Coronary artery (tissue), 2 donors: ENCODE measurements at regions not wholly inside any gene's neighbourhood (a gene's known extent, or its start where the extent isn't known, plus 50 kb on each side); places are given as distances from the start of the nearest gene placed in this dataset.
"Not testable (repeated sequence)": the region's sequence is repeated elsewhere in the genome, so short reads cannot be mapped to it uniquely, and the experiment has no call there.

Experiments used
- DNase-seq: peaks from one replicate; pipeline ENCODE4 v3.0.0-alpha.2; 2017; ENCODE audit warnings: low spot score
- H3K27ac ChIP-seq, 2 donors: fragments of 200-600 bp; sonication (generic); one replicate each; pipeline ENCODE4 v1.5.1; 2016 to 2019
- H3K4me3 ChIP-seq: fragments of 200-600 bp; sonication (generic); 2 replicates; pipeline ENCODE4 v1.5.1; 2016; ENCODE audit warnings: mild to moderate bottlenecking, moderate library complexity
- CTCF ChIP-seq: fragments of 200-600 bp; sonication (generic); IDR thresholded peaks from one replicate; pipeline ENCODE4 v1.5.1; 2019; ENCODE audit warnings: antibody characterized with exemption

GRCh38 chr20:7798176-7798575 lies 142.1 kb downstream of the HAO1 start:
- no peak for TF ChIP-seq CTCF
- Histone ChIP-seq H3K4me3 (no peak overlapping the region), H3K27ac (no peak overlapping the region)
- DNase-seq = no peak

DNA sequence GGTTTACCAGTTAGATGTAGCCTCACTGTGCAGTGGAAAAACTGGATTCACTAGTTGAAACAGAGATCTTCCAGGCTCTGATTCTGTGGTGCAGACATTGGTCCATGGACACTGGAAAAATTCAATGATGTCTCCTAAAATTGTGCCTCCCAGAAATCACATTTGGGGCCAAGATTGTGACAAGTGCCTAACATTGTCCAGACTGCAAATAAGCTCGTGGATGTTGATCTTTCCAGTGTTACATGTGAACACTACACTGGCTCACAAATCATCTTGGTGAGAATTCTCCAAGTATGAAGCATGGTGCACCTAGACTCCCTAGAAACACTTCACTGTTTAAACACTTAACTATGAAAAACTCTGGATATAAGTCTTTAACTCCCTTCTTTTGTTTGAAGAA lies 140.4 kb downstream of the HAO1 start:
- TF ChIP-seq CTCF = no peak
- no peak for DNase-seq
- H3K4me3 ChIP-seq = no peak overlapping the region
- H3K27ac ChIP-seq = no peak overlapping the region

DNA sequence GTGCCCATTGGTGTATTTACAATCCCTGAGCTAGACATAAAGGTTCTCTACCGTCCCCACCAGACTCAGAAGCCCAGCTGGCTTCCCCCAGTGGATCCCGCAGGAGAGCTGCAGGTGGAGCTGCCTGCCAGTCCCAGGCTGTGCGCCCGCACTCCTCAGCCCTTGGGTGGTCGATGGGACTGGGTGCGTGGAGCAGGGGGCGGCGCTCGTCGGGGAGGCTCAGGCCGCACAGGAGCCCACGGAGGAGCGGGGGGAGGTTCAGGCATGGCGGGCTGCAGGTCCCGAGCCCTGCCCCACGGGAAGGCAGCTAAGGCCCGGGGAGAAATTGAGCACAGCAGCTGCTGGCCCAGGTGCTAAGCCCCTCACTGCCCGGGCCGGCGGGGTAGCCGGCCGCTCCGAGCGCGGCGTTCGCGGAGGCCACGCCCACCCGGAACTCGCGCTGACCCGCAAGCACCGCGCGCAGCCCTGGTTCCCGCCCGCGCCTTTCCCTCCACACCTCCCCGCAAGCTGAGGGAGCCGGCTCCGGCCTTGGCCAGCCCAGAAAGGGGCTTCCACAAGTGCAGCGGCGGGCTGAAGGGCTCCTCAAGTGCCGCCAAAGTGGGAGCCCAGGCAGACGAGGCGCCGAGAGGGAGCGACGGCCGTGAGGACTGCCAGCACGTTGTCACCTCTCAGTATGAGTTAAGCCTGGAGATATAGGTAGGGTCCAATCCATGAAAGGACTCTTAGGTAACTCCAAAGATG lies 136.7 kb downstream of the HAO1 start:
- H3K27ac ChIP-seq, H3K4me3 ChIP-seq, DNase-seq: not testable (repeated sequence)

- TF ChIP-seq CTCF = no peak
- Histone ChIP-seq H3K27ac (no peak overlapping the region), H3K4me3 (no peak overlapping the region)
- no peak for DNase-seq
These were observed 133.4 kb downstream of the HAO1 start for GRCh38 chr20:7806831-7807230.

GRCh38 chr20:7817286-7817685 lies 123.0 kb downstream of the HAO1 start:
- no peak for DNase-seq
- no peak overlapping the region for H3K4me3 ChIP-seq
- no peak for TF ChIP-seq CTCF
- no peak overlapping the region for H3K27ac ChIP-seq

DNA sequence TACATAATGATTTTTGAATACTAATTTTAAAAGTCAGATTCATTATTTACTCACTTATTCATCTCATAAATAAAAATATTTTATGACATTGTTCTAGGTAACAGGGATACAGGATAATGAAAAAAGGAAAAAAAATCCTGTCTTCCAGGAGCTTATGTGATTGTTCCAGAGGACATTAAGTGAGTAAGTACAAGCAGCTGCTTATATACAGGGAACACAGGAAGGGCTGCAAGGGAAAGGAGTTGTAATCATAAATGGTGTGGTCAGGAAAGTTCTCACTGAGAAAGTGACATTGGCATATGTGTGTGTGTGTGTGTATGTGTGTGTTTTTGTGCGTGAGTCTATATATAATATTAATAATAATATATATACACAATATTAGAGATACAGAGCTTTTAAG lies 121.8 kb downstream of the HAO1 start:
- no peak for TF ChIP-seq CTCF
- DNase-seq = no peak
- H3K27ac ChIP-seq = no peak overlapping the region
- no peak overlapping the region for H3K4me3 ChIP-seq

DNA sequence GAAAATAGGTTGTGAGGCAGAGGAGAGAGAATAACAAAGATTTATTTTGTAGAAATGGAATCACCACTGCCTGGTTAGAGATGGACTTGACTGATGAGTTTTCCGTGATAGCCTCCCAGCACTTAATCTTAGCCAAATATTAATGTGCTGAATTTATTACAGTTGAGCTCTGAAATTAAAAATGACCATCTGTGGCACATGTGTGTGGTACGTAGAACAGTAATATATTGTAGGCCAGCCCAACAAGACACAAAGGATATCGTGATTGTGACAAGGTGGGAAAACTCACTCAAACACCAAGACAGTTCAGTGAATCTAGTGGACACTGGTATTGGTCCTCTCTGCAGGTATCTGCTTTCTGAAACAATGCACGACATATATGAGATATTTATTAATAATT lies 119.4 kb downstream of the HAO1 start:
- DNase-seq = no peak
- no peak overlapping the region for H3K27ac ChIP-seq
- H3K4me3 ChIP-seq = no peak overlapping the region
- TF ChIP-seq CTCF = no peak
